HCT116 (cell line): ENCODE measurements at regions not wholly inside any gene's neighbourhood (a gene's known extent, or its start where the extent isn't known, plus 50 kb on each side); places are given as distances from the start of the nearest gene placed in this dataset.

Source experiments
- ATAC-seq: fragments of 200-7000 bp; cut with Tn5 transposase; 2 replicates; pipeline ENCODE4 v1.9.1; 2020; ENCODE audit warnings: mild to moderate bottlenecking, moderate library complexity
- BruUV-seq: library from RNA; stranded (reverse); fragments of 400-500 nt; replicated peaks from 2 replicates; lab custom pipeline; 2021; lab: Mats Ljungman, UMichigan
- CTCF ChIA-PET: fragments of 300-600 bp; sonication (Branson Sonifier 250); formaldehyde crosslinking; loops from one replicate; lab custom pipeline; 2021; ENCODE audit warnings: antibody characterized with exemption; lab: Charles Lee
- POLR2A ChIA-PET: fragments of 300-600, 350-600 bp; sonication (Branson Sonifier 250); formaldehyde crosslinking; loops from one replicate; lab custom pipeline; 2021; ENCODE audit warnings: antibody characterized with exemption; lab: Charles Lee
- RAD21 ChIA-PET, 2 experiments: fragments of 300-600 bp; sonication (Branson Sonifier 250); formaldehyde crosslinking; loops; one replicate each; lab custom pipeline; 2023; ENCODE audit warnings: low total read pairs in 2 of 2; ENCODE audit not compliant: uncharacterized antibody in 2 of 2, unreplicated experiment in 2 of 2, low non-redundant PET in 1 of 2; lab: Charles Lee
- DNase-seq: peaks from one replicate; pipeline ENCODE4 v3.0.0-alpha.2; 2010; ENCODE audit warnings: low read depth, low spot score
- H2AFZ ChIP-seq: fragments of 200-600 bp; shearing (Covaris generic), sonication (generic); 2 replicates; pipeline ENCODE4 v1.6.1; 2017; ENCODE audit warnings: low read depth, mixed run types, mixed read lengths, antibody characterized with exemption, low read length; ENCODE audit not compliant: poor library complexity, severe bottlenecking
- H3K27ac ChIP-seq: 2 replicates; pipeline ENCODE4 v1.5.1; 2012; ENCODE audit warnings: low read depth, low read length
- H3K27me3 ChIP-seq: fragments of 200-600 bp; sonication (generic); 2 replicates; pipeline ENCODE4 v1.6.1; 2016; ENCODE audit warnings: mixed run types, low read length, mixed read lengths; ENCODE audit not compliant: insufficient read depth
- H3K36me3 ChIP-seq, 2 experiments: fragments of 200-500 bp in 1 of 2; fragments of 200-600 bp in 1 of 2; sonication (Bioruptor generic) in 1 of 2; sonication (generic) in 1 of 2; 2 replicates each; pipeline versions ENCODE4 v1.5.1 to v1.6.1; 2014 to 2016; ENCODE audit warnings: low read length in 2 of 2, inconsistent platforms in 1 of 2, mixed read lengths in 1 of 2, mixed run types in 1 of 2; ENCODE audit not compliant: insufficient read depth in 2 of 2, control insufficient read depth in 1 of 2
- H3K4me1 ChIP-seq, 2 experiments: fragments of 200-600 bp in 1 of 2; sonication (generic) in 1 of 2; 2 replicates each; pipeline versions ENCODE4 v1.5.1 to v1.6.1; 2012 to 2017; ENCODE audit warnings: low read length in 2 of 2, inconsistent platforms in 1 of 2, mild to moderate bottlenecking in 1 of 2, mixed read lengths in 1 of 2, mixed run types in 1 of 2, moderate library complexity in 1 of 2; ENCODE audit not compliant: insufficient read depth in 2 of 2, control insufficient read depth in 1 of 2
- H3K4me2 ChIP-seq: fragments of 200-600 bp; sonication (generic); 2 replicates; pipeline ENCODE4 v1.6.1; 2017; ENCODE audit warnings: mixed run types, low read length, mixed read lengths
- H3K4me3 ChIP-seq, 2 experiments: fragments of 200-600 bp in 1 of 2; sonication (generic) in 1 of 2; replicated peaks in 1 of 2; 2 replicates each; pipeline ENCODE4 v1.5.1; 2011 to 2016; ENCODE audit warnings: low read length in 2 of 2, control low read depth in 1 of 2, low read depth in 1 of 2, mild to moderate bottlenecking in 1 of 2, mixed read lengths in 1 of 2, mixed run types in 1 of 2
- H3K79me2 ChIP-seq: fragments of 200-600 bp; sonication (generic); 2 replicates; pipeline ENCODE4 v1.6.1; 2017; ENCODE audit warnings: mild to moderate bottlenecking, mixed run types, low read length, moderate library complexity, mixed read lengths; ENCODE audit not compliant: insufficient read depth
- H3K9ac ChIP-seq: fragments of 200-600 bp; sonication (generic); 2 replicates; pipeline ENCODE4 v1.6.1; 2016; ENCODE audit warnings: low read length, mixed read lengths
- H3K9me2 ChIP-seq: fragments of 200-600 bp; sonication (generic), shearing (Covaris generic); 2 replicates; pipeline ENCODE4 v1.6.1; 2017; ENCODE audit warnings: mixed run types, mild to moderate bottlenecking, moderate library complexity; ENCODE audit not compliant: insufficient read depth
- H3K9me3 ChIP-seq, 2 experiments: fragments of 200-500 bp in 1 of 2; fragments of 200-600 bp in 1 of 2; sonication (Bioruptor generic) in 1 of 2; sonication (generic) in 1 of 2; 2 replicates each; pipeline ENCODE4 v1.6.1; 2014 to 2017; ENCODE audit warnings: low read length in 2 of 2, mixed read lengths in 2 of 2, inconsistent platforms in 1 of 2, low read depth in 1 of 2, mild to moderate bottlenecking in 1 of 2, mixed run types in 1 of 2, moderate library complexity in 1 of 2; ENCODE audit not compliant: control insufficient read depth in 1 of 2, insufficient read depth in 1 of 2
- H4K20me1 ChIP-seq: fragments of 200-600 bp; sonication (generic), shearing (Covaris generic); 2 replicates; pipeline ENCODE4 v1.6.1; 2017; ENCODE audit warnings: mixed run types, mild to moderate bottlenecking, moderate library complexity; ENCODE audit not compliant: insufficient read depth
- CEBPB ChIP-seq: IDR thresholded peaks from 2 replicates; pipeline ENCODE4 v1.6.1; 2012; ENCODE audit warnings: low read depth
- CTCF ChIP-seq, 3 experiments: fragments of 200-600 bp in 1 of 3; sonication (generic) in 1 of 3; IDR thresholded peaks in 2 of 3; conservative IDR thresholded peaks in 1 of 3; 2 replicates each; pipeline ENCODE4 v1.5.1; 2012 to 2017; ENCODE audit warnings: low read depth in 2 of 3, low read length in 2 of 3, antibody characterized with exemption in 1 of 3, borderline replicate concordance in 1 of 3, control low read depth in 1 of 3, mild to moderate bottlenecking in 1 of 3, mixed read lengths in 1 of 3, mixed run types in 1 of 3, moderate library complexity in 1 of 3; ENCODE audit not compliant: insufficient read depth in 1 of 3
- EGR1 ChIP-seq: IDR thresholded peaks from 2 replicates; pipeline ENCODE4 v1.6.1; 2012; ENCODE audit warnings: low read depth
- ELF1 ChIP-seq: IDR thresholded peaks from 2 replicates; pipeline ENCODE4 v1.6.1; 2012; ENCODE audit warnings: low read depth, borderline replicate concordance
- EZH2 ChIP-seq: fragments of 200-600 bp; sonication (generic); IDR thresholded peaks from 2 replicates; pipeline ENCODE4 v1.6.1; 2017; ENCODE audit warnings: antibody characterized with exemption, mixed run types
- EZH2phosphoT487 ChIP-seq: fragments of 200-600 bp; IDR thresholded peaks from 2 replicates; pipeline ENCODE4 v1.6.1; 2018; ENCODE audit warnings: antibody characterized with exemption, borderline replicate concordance
- FOSL1 ChIP-seq: IDR thresholded peaks from 2 replicates; pipeline ENCODE4 v1.6.1; 2012; ENCODE audit warnings: low read depth
- JUND ChIP-seq: IDR thresholded peaks from 2 replicates; pipeline ENCODE4 v1.6.1; 2012
- MAX ChIP-seq: IDR thresholded peaks from 2 replicates; pipeline ENCODE4 v1.6.1; 2012
- POLR2A ChIP-seq: IDR thresholded peaks from 2 replicates; pipeline ENCODE4 v1.7.0; 2011; ENCODE audit warnings: borderline replicate concordance; ENCODE audit not compliant: insufficient read depth, insufficient read length; ENCODE audit errors: extremely low read depth
- POLR2AphosphoS5 ChIP-seq: IDR thresholded peaks from 2 replicates; pipeline ENCODE4 v1.6.1; 2011; ENCODE audit warnings: mild to moderate bottlenecking, low read depth, low read length, moderate library complexity
- RAD21 ChIP-seq: IDR thresholded peaks from 2 replicates; pipeline ENCODE4 v1.6.1; 2012; ENCODE audit warnings: low read depth, mild to moderate bottlenecking
- SIN3A ChIP-seq: IDR thresholded peaks from 2 replicates; pipeline ENCODE4 v1.6.1; 2012; ENCODE audit warnings: low read depth
- SRF ChIP-seq: IDR thresholded peaks from 2 replicates; pipeline ENCODE4 v1.6.1; 2012; ENCODE audit warnings: low read depth
- TCF7L2 ChIP-seq: IDR thresholded peaks from 2 replicates; pipeline ENCODE4 v1.7.0; 2011; ENCODE audit warnings: borderline replicate concordance, inconsistent platforms; ENCODE audit not compliant: insufficient read depth, insufficient read length; ENCODE audit errors: extremely low read depth
- ZNF274 ChIP-seq: fragments of 200-500 bp; sonication (Bioruptor generic); IDR thresholded peaks from 2 replicates; pipeline ENCODE4 v1.6.1; 2014; ENCODE audit warnings: mild to moderate bottlenecking, low read depth, low read length, inconsistent platforms
- intact Hi-C: fragments of 100-400 bp; cut with micrococcal nuclease; formaldehyde crosslinking; loops from 2 replicates; pipeline ENCODE4 v1.10.0; 2022
- TF ChIP-seq, protein P1 (sequence below): IDR thresholded peaks from 2 replicates; pipeline ENCODE4 v1.6.1; 2012
- TF ChIP-seq, protein P2 (sequence below): IDR thresholded peaks from 2 replicates; pipeline ENCODE4 v1.6.1; 2012; ENCODE audit warnings: low read depth

GRCh38 chr9:79800578-79800977 lies 228.8 kb downstream of the TLE4 start:
- Histone ChIP-seq H3K27ac (no peak overlapping the region), H3K36me3 (no peaks in the 10 kb centered on the region), H2AFZ (no peak overlapping the region), H3K4me2 (no peak overlapping the region), H3K9me3 (peaks cover 3 to 26% of the 10 kb centered on the region in 2 experiments; a peak in 2 of 4 replicates), H3K4me1 (no peaks in the 10 kb centered on the region), H3K9me2 (no peaks in the 10 kb centered on the region), H3K79me2 (no peaks in the 10 kb centered on the region), H3K9ac (no peak overlapping the region), H3K4me3 (no peak overlapping the region), H4K20me1 (no peaks in the 10 kb centered on the region), H3K27me3 (no peaks in the 10 kb centered on the region)
- TF ChIP-seq, protein P1, sequence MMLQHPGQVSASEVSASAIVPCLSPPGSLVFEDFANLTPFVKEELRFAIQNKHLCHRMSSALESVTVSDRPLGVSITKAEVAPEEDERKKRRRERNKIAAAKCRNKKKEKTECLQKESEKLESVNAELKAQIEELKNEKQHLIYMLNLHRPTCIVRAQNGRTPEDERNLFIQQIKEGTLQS, result no peak
- TF ChIP-seq FOSL1 (no peak), CEBPB (no peak), JUND (no peak), ZNF274 (no peak), EZH2 (no peak), MAX (no peak), POLR2A (no peak), POLR2AphosphoS5 (no peak), CTCF (IDR thresholded peaks at IDR 0.05 in 2 of 3, conservative IDR thresholded peaks at IDR 0.05 in 1 of 3; ENCODE audit: borderline replicate concordance in 1 of 3, insufficient read depth in 1 of 3, low read depth in 2 of 3, low read length in 2 of 3) (no peak), EZH2phosphoT487 (no peak), EGR1 (no peak), TCF7L2 (no peak), SIN3A (no peak), SRF (no peak), ELF1 (no peak), RAD21 (no peak)
- TF ChIP-seq, protein P2, sequence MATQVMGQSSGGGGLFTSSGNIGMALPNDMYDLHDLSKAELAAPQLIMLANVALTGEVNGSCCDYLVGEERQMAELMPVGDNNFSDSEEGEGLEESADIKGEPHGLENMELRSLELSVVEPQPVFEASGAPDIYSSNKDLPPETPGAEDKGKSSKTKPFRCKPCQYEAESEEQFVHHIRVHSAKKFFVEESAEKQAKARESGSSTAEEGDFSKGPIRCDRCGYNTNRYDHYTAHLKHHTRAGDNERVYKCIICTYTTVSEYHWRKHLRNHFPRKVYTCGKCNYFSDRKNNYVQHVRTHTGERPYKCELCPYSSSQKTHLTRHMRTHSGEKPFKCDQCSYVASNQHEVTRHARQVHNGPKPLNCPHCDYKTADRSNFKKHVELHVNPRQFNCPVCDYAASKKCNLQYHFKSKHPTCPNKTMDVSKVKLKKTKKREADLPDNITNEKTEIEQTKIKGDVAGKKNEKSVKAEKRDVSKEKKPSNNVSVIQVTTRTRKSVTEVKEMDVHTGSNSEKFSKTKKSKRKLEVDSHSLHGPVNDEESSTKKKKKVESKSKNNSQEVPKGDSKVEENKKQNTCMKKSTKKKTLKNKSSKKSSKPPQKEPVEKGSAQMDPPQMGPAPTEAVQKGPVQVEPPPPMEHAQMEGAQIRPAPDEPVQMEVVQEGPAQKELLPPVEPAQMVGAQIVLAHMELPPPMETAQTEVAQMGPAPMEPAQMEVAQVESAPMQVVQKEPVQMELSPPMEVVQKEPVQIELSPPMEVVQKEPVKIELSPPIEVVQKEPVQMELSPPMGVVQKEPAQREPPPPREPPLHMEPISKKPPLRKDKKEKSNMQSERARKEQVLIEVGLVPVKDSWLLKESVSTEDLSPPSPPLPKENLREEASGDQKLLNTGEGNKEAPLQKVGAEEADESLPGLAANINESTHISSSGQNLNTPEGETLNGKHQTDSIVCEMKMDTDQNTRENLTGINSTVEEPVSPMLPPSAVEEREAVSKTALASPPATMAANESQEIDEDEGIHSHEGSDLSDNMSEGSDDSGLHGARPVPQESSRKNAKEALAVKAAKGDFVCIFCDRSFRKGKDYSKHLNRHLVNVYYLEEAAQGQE, result no peak
- no peak for ATAC-seq
- intact Hi-C loops, result no loop called here
- no peak for DNase-seq
- no TSS peak for BruUV-seq
- RAD21 ChIA-PET, result no interaction called here
- POLR2A ChIA-PET, result no interaction called here
- CTCF ChIA-PET, result no interaction called here
